Breast epithelium (tissue), 4 donors: ENCODE measurements at regions not wholly inside any gene's neighbourhood (a gene's known extent, or its start where the extent isn't known, plus 50 kb on each side); places are given as distances from the start of the nearest gene placed in this dataset.

Source experiments
- DNase-seq, 2 donors: peaks; one replicate each; pipeline ENCODE4 v3.0.0-alpha.2; 2019; ENCODE audit warnings: low spot score in 2 of 2
- H3K27ac ChIP-seq, 2 donors: fragments of 200-600 bp; sonication (generic) in 1 of 2; one replicate each; pipeline ENCODE4 v1.5.1; 2016 to 2019; ENCODE audit warnings: mild to moderate bottlenecking in 1 of 2
- H3K27me3 ChIP-seq, 2 donors: fragments of 200-600 bp; sonication (generic) in 1 of 2; one replicate each; pipeline versions ENCODE4 v1.5.1 to v1.6.0; 2017 to 2019; ENCODE audit warnings: control low read depth in 1 of 2, mild to moderate bottlenecking in 1 of 2
- H3K36me3 ChIP-seq: fragments of 200-600 bp; one replicate; pipeline ENCODE4 v1.5.1; 2019
- H3K4me1 ChIP-seq, 2 donors: fragments of 200-600 bp; sonication (generic); one replicate each; pipeline ENCODE4 v1.5.1; 2016 to 2019; ENCODE audit warnings: control low read depth in 1 of 2
- H3K4me3 ChIP-seq, 3 donors: fragments of 200-600 bp; sonication (generic); 1 replicate in 2 of 3; 2 replicates in 1 of 3; pipeline ENCODE4 v1.5.1; 2016 to 2019; ENCODE audit warnings: mild to moderate bottlenecking in 3 of 3, moderate library complexity in 2 of 3
- H3K9me3 ChIP-seq, 2 donors: fragments of 200-600 bp; sonication (generic) in 1 of 2; one replicate each; pipeline ENCODE4 v1.5.1; 2016 to 2019; ENCODE audit warnings: control low read depth in 1 of 2
- POLR2A ChIP-seq: fragments of 450-650 bp; IDR thresholded peaks from one replicate; pipeline ENCODE4 v1.6.1; 2016; ENCODE audit warnings: antibody characterized with exemption, mild to moderate bottlenecking, moderate library complexity
- POLR2AphosphoS5 ChIP-seq, 3 donors: sonication (generic); formaldehyde crosslinking; IDR thresholded peaks; one replicate each; pipeline ENCODE4 v1.6.1; 2017; ENCODE audit warnings: antibody characterized with exemption in 3 of 3
- intact Hi-C: fragments of 100-400 bp; cut with DNase I; formaldehyde crosslinking; loops from one replicate; pipeline ENCODE4 v1.15.1; 2023; ENCODE audit warnings: low total_unique reads
- TF ChIP-seq, protein P1 (sequence below), 3 donors: fragments of 450-650 bp; IDR thresholded peaks; one replicate each; pipeline ENCODE4 v1.5.1; 2016 to 2017; ENCODE audit warnings: antibody characterized with exemption in 3 of 3, mild to moderate bottlenecking in 3 of 3, moderate library complexity in 3 of 3

DNA sequence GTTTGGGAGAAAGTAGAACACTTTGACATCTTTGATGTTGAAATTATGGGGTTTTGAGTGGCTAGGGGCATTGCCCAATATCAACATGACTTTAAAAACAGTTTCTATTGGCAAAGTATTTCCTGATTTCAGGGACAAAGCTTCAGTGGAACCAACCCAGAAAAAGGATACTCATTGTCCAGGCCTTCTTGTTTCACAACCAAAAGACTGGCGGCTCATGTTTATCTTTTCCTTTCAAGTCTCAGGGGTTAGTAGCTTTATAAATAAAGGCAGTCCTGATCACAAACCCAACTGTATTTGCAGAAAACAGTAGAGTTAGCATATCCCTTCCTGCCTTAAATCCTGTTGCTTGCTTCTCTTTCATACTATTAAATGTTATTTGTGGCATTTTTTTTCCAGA, 119.1 kb downstream of the SLITRK2 start:
- no peak for DNase-seq
- intact Hi-C loops: no loop called here
- Histone ChIP-seq H3K27ac (no peak overlapping the region), H3K36me3 (no peaks in the 10 kb centered on the region), H3K9me3 (peaks cover 0 to 5% of the 10 kb centered on the region in 2 donors), H3K4me3 (no peak overlapping the region), H3K27me3 (no peaks in the 10 kb centered on the region), H3K4me1 (no peaks in the 10 kb centered on the region)
- TF ChIP-seq POLR2A: no peak
- TF ChIP-seq, protein P1, sequence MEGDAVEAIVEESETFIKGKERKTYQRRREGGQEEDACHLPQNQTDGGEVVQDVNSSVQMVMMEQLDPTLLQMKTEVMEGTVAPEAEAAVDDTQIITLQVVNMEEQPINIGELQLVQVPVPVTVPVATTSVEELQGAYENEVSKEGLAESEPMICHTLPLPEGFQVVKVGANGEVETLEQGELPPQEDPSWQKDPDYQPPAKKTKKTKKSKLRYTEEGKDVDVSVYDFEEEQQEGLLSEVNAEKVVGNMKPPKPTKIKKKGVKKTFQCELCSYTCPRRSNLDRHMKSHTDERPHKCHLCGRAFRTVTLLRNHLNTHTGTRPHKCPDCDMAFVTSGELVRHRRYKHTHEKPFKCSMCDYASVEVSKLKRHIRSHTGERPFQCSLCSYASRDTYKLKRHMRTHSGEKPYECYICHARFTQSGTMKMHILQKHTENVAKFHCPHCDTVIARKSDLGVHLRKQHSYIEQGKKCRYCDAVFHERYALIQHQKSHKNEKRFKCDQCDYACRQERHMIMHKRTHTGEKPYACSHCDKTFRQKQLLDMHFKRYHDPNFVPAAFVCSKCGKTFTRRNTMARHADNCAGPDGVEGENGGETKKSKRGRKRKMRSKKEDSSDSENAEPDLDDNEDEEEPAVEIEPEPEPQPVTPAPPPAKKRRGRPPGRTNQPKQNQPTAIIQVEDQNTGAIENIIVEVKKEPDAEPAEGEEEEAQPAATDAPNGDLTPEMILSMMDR (IDR thresholded peaks at IDR 0.05): no peak
- no peak for TF ChIP-seq POLR2AphosphoS5 (IDR thresholded peaks at IDR 0.05)

DNA sequence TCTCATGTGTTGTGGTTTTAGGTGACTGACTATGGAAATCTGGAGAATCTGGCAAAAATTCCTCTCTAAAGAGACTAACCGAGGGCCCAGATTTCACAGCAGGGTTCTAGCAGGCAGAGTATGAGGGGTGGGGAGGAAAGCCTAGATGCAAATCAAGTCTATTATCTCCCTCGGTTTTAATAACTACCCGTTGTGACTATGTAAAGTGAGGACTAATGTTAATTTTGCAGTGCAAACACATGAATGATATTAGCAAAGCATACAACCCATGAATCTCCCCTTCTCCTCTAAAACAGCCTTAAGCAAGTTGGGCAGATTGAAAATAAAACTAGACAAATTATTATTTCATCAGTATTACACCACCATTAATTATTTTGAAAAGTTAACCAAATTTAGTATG, 131.4 kb downstream of the SLITRK2 start:
- H3K27ac ChIP-seq: no peak overlapping the region
- no peaks in the 10 kb centered on the region for H3K4me1 ChIP-seq
- no peak overlapping the region for H3K4me3 ChIP-seq
- no peak for DNase-seq
- intact Hi-C loops: no loop called here
- TF ChIP-seq, protein P1 (IDR thresholded peaks at IDR 0.05): no peak
- TF ChIP-seq POLR2A (no peak), POLR2AphosphoS5 (IDR thresholded peaks at IDR 0.05) (no peak)
- H3K9me3 ChIP-seq: peaks cover 0 to 10% of the 10 kb centered on the region in 2 donors
- no peaks in the 10 kb centered on the region for H3K27me3 ChIP-seq
- no peaks in the 10 kb centered on the region for H3K36me3 ChIP-seq

- no peak overlapping the region for H3K27ac ChIP-seq
- intact Hi-C loops: no loop called here
- H3K9me3 ChIP-seq: peaks cover 0 to 14% of the 10 kb centered on the region in 2 donors
- TF ChIP-seq POLR2AphosphoS5 (IDR thresholded peaks at IDR 0.05) (no peak), POLR2A (no peak)
- TF ChIP-seq, protein P1 (IDR thresholded peaks at IDR 0.05): no peak
- no peak for DNase-seq
- peaks cover 0 to 12% of the 10 kb centered on the region in 2 donors for H3K27me3 ChIP-seq
- H3K4me1 ChIP-seq: no peaks in the 10 kb centered on the region
- H3K4me3 ChIP-seq: no peak overlapping the region
- H3K36me3 ChIP-seq: no peaks in the 10 kb centered on the region
Observed at GRCh38 chrX:145953628-145954027, 136.0 kb downstream of the SLITRK2 start.

DNA sequence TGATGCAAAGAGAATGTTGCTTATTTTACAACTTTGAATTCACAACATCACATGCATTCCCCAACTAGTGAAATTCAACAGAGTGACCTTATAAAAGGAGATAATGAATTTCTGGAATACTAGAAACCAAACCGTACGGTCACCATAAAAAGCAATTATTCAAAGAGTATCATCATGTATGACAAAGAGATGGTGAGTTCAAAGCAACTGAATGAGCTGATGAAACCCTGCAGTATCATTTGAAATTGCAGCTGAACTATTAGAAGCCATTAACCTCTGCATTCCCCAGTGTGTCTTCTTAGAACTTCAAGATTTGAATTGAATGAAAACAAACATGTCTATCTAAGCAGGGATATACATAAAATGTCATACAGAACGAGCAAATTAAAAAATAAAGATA, 172.4 kb downstream of the SLITRK2 start:
- no peaks in the 10 kb centered on the region for H3K9me3 ChIP-seq
- no peak overlapping the region for H3K4me3 ChIP-seq
- no peak for TF ChIP-seq POLR2A
- TF ChIP-seq POLR2AphosphoS5 (IDR thresholded peaks at IDR 0.05): no peak
- TF ChIP-seq, protein P1 (IDR thresholded peaks at IDR 0.05): no peak
- no peaks in the 10 kb centered on the region for H3K27me3 ChIP-seq
- DNase-seq: no peak
- no peaks in the 10 kb centered on the region for H3K4me1 ChIP-seq
- no peak overlapping the region for H3K27ac ChIP-seq
- H3K36me3 ChIP-seq: no peaks in the 10 kb centered on the region
- intact Hi-C loops: no loop called here

DNA sequence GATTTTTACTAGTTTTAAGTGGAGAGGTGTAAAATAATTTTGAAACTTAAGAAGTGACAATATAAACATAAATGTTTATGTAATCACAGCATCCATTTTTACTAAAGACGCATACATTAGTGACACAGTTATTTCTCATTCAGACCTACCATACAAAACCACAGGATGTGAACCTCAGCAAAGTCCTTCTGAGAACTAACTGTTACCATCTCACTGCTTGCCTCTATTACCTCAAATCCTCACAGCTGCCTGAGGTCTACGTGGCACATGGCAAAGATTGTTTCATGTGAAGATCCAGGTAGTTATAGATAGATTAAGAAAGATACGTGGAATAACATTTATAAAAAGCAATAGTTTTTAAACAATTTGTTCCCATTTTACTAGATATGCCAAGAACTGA, 189.0 kb downstream of the SLITRK2 start:
- Histone ChIP-seq H3K4me3 (no peak overlapping the region), H3K36me3 (no peaks in the 10 kb centered on the region), H3K27me3 (no peaks in the 10 kb centered on the region), H3K9me3 (no peaks in the 10 kb centered on the region), H3K4me1 (no peaks in the 10 kb centered on the region), H3K27ac (no peak overlapping the region)
- intact Hi-C loops: no loop called here
- no peak for DNase-seq
- TF ChIP-seq POLR2A: no peak
- TF ChIP-seq, protein P1 (IDR thresholded peaks at IDR 0.05): no peak
- no peak for TF ChIP-seq POLR2AphosphoS5 (IDR thresholded peaks at IDR 0.05)
